Erythroblast (primary cell): ENCODE measurements at regions not wholly inside any gene's neighbourhood (a gene's known extent, or its start where the extent isn't known, plus 50 kb on each side); places are given as distances from the start of the nearest gene placed in this dataset.

Source experiments
- DNase-seq, 2 experiments: peaks; one replicate each; lab custom pipeline; 2025; lab: John Stamatoyannopoulos, UW
- GATA1 ChIP-seq: IDR thresholded peaks from 2 replicates; pipeline ENCODE4 v1.6.1; 2011; ENCODE audit warnings: low read depth, mild to moderate bottlenecking, control low read depth, low read length, moderate library complexity
- POLR2A ChIP-seq: IDR thresholded peaks from 2 replicates; pipeline ENCODE4 v1.6.1; 2011; ENCODE audit warnings: mild to moderate bottlenecking, low read length

DNA sequence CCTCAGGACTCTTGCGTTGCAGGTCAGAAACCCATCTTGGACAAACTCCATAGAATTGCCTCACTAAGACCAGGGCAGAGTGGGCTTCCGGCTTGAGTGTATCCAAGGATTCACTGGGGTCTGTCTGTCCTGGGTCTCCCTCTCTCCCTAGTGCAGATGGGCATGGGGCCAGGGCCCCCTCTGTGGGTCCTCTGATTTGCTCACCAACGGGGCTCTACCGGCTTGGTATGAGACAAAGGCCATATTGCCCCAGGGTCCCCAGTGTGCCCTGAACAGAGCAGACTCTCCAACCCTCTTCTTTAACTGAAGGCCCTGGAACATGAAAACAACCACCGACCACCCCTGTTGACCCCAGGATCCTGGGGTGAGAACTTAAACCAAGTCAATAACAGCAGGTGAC, 68.2 kb upstream of the CHST15 start:
- TF ChIP-seq POLR2A (no peak), GATA1 (no peak)
- DNase-seq: no peak

DNA sequence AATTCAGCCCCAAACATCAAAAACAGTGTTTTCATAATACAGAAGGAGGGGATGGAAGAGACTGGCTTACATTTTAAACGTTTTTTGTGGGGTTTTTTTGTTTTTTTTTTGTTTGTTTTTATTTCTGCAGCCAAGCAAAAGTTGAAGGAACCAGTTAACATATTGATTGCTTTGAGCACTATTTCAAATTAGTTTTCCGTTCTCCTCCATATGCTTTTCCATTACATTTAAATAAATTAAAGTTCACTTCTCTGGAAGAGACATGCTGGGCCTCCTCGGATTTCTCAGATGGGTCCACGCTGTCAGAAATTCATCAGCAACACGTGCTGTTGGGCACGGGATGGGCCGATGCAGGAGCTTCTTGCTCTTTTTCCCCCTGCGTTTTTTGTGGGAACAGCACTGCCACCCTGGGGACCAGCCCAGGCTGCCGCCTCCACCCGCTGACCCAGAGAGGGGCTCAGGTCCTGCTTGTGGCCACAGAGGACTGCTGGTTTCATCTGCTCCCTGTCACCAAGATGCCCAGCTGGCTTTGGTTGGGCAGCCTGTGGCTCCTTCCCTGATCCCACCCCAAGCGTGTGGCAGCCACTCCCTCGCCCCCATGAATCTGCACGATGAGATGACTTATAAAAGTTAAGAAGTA, 67.7 kb upstream of the CHST15 start:
- DNase-seq: no peak
- no peak for TF ChIP-seq POLR2A
- TF ChIP-seq GATA1: no peak

DNA sequence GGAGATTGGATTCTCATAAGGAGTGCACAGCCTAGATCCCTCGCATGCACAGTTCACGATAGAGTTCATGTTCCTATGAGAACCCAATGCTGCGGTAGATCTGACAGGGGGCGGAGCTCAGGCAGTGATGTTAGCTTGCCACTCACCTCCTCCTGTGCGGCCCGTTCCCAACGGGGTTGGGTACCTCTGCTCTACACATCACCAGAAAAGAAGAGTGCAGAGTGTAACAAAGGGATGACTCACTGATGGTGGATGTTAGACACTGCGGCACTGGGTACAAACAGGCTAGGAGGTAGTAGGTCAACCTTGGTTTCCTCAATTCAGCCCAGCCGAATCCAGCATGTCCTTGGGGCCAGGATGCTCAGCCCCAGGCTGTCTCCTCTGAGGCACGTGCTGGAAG, 66.8 kb upstream of the CHST15 start:
- TF ChIP-seq GATA1 (no peak), POLR2A (no peak)

DNA sequence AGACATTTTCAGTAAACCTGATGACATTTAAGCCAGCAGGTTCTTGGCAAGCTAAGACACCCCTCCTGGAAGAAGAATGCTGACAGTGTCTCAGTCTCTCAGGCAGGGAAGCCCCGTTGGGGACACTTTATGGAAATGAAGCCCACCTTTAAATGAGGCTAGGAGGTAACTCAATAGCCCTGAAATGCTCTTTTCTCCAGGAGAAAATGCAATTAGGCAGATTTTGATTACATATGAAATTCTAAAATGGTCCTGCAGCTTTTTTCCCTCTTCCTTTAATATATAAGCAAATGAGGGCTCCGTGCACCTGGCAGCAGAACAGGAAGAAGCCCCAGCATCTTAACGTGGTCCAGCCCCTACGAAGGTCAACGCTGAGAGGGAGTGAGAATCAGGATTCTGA, 65.8 kb upstream of the CHST15 start:
- TF ChIP-seq GATA1: no peak
- no peak for TF ChIP-seq POLR2A
- no peak for DNase-seq

More for the DNA sequence above, 66.8 kb upstream of the CHST15 start:
- no peak for DNase-seq

DNA sequence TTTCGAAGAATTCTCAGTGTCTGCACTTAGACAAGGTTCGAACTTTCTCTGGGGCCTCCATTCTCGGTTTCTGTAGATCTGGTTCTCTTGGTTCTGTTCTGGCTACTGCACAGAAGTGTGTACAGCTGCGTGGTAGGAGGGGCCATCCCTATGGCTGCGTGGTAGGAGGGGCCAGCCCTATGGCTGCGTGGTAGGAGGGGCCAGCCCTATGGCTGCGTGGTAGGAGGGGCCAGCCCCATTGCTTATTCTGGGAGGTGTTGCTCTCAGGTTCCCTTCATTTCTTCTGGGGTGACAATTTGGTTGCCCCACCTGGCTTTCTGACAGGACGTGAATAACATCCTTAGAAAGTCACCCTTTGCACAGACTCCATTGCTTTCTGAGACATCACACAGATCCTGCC, 65.2 kb upstream of the CHST15 start:
- no peak for DNase-seq
- TF ChIP-seq POLR2A: no peak
- no peak for TF ChIP-seq GATA1

DNA sequence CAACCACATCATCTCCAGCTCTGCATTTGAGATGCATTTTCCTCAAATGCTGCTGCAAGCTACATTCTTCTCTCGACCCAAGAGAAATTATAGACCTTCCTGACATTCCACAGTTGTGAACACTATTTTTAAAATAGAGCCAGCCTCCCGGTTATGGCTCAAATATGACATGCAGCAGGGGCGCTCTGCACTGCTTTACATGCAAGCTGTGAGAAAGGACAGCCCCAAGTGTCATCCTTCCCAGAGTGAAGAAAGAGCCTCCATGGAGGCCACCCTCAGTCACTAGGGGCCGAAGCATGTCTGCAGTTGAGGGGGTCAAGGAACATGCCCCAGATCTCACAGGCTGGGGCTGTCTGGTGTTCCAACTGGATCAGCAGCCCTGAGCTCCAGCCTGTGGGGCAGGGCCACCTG, 63.9 kb upstream of the CHST15 start:
- DNase-seq: no peak
- TF ChIP-seq POLR2A (no peak), GATA1 (no peak)

DNA sequence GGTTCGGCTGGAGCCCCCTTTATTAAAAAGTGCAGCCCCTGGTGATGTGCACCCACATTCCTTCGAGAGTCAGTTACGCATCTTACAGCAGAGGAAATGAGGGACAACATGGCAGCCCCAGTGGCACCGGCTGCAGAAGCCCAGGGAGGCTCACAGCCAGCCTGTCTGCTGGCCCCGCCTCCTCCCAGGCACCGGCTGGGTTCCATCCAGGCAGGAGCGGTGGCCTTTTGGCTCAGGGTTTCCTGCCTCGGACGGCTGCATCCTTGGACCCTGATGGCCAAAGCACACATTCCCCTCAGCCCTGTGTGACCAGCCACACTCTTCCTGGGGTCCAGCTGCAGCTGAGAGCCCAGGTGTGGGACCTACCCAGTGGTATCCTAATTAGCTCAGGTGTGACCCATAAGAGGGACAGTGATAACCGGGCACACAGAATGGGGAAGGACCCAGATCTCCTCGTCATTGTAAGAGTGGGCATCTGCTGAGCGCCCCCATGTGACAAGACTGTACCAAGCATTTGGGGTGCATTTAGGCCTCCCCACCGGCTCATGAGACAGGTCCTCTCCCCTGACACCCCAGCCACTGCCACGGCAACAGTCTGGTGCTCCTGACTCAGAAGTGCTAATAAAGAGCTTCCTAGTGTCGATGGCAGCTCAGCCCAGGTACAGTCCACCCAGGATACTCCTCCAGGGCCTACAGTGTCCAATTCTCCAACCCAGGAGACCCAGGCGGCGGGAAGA, 63.3 kb upstream of the CHST15 start:
- no peak for DNase-seq
- TF ChIP-seq GATA1 (no peak), POLR2A (no peak)

DNA sequence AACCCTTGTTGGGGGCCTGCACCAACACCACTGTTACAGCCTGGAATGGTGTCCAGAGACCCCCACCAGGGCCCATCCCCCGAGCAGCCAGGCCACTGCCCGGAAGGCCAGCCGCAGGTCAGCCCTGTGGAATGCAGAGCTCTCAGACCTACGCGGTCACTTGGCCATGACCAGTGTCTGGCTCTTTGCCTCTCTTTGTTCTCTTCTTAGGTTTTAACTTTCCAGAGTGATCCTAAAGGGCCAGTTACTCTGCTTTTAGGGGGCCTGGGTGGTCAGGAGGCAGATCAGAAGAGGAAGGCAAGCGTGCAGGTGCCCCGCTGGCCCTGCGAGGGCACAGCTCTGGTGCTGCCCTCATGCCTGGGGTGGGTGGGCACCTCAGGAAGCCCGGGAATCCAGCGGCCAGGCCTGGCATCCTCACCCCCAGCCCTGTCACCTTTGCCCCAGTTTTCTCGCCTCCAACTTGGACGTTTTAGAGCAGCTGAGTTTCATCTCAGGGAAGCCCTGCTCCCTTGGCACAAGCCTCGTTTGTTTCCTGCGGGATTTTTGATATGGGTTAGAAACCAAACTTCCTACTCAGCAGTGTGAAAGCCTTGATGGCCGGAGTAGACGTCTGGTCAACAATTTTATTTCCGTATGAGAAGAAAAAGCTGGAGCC, 62.5 kb upstream of the CHST15 start:
- DNase-seq: no peak
- no peak for TF ChIP-seq GATA1
- TF ChIP-seq POLR2A: no peak

DNA sequence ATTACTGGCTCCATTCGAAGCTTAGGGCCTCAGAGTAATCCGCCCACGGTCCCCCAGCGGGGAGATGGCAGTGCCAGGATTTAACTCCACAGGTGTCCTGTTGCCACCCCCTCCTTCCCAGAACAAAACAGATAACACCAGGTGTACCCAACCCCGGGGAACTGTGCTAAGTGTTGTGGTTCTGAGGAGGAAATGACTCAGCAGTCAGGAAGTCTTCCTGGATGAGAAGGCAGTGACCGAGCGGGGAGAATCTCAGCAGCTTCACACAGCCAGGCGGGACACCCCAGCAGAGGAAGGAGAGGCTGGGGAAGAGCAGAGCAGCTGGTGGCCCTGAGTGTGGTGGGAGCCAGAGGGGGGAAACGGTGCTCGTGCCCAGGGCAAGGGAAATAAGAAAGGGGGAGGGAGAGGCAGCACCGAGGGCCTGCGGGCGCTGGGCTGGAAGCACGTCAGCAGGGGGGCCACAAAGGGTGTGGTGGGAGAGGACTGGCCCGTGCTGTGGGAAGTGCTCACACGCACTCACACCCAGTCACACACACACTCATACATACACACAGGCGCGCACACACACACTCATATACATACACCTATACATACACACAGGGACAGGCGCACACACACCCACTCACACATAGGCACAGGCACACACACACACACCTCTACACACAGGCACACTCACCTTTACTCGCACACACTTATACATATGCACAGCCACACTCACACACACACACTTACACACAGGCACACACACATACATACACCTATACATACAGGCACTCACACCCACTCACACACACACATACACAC, 59.8 kb upstream of the CHST15 start:
- TF ChIP-seq GATA1 (no peak), POLR2A (no peak)
- DNase-seq: no peak

DNA sequence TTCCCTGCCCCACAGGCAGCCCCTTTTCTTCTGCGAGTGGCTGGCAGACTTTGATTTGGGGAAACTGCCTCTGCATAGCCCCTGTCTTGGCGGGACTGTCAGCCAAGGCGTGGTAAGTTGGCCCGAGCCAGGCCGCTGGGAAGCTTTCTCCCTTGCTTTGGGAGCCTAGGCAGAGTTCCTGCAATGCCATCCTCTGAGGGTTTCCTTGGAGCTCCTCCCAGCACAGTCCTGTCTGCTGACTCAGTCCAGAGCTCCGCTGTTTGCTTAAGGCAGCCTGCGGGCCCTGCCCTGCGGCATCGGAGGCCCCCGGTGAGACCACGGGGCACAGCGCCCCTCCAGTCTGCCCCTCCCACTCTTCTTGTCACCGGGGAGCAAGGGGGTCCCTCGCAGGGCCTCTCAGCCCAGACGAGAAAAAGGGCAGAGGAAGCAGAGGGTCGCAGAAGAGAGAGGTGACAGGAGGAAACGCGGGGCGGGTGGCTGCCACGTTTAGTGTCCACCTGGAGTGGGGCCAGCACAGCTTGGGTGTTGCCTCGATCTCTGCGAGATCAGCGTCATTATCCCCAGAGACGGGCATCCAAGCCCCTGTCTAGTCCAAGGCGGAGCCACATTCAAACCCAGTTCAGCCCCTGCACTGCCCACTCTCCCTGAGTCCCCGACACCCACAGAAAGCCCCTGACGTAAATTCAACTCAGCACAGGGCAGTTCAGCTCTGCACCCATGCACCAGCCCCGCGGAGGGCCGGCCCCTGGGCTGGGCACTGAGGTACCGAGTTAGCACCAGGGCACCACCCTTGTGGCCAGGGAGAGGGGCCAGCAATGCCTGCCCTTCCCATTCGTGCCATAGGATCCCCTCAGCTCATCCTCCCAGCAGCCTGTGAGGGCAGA, 59.0 kb upstream of the CHST15 start:
- DNase-seq: no peak
- TF ChIP-seq GATA1: no peak

DNA sequence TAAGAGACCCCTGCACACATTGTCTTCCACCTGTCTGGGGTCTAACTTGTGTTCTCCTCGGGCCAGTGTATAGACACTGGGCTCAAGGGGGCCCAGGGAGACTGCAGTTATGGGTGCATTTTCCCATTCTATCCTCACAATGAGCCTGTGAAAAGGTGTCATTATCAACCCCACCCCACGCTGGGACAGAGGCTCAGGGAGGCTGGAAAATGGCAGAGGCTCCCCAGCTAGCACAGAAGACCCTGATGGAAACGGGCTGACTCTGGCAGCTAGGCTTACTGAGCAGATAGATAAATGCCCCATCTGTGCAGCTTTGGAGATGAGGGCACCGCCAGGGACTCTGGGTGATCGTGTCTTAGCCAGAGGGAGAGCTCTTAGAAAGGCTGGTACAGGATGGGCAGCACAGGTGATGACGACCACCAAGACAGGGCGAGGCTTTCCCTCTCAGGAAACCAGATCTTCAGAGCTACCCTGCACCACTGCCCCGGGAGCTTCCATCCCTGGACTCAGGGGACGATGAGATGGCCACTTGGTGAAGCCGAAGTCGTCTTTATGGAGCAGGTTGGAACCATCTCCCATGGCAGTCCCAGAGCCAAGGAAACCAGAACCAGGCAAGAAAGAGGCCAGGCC, 58.2 kb upstream of the CHST15 start:
- TF ChIP-seq GATA1 (no peak), POLR2A (no peak)

DNA sequence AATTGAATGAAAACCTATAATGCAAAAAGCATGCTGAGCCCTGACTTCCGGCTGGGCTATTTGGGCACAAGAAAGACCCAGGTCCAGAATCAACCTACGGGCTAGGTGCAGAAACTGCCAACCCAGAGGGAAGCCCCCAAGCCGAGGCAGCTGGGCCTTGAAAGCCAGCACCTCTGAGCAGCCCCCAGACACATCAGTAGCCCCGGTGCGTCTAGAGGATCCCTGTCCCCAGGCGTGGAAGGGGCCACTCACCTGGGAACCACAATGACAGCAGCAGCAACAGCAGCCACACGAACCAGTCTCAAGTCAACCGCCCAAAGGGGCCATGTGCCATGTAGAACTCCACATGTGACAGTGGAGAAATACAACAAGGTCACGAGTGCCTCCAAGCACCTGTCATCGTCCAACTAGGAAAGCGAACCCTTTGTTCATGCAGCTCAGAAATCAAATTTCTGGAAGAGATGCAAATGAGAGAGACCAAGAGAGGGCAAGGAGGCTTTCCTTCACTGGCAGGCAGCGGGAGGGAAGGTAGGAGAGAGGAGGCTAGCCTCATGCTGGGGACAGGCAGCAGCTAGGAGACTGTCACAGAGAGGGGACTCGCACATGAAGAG, 57.5 kb upstream of the CHST15 start:
- no peak for DNase-seq
- no peak for TF ChIP-seq POLR2A
- no peak for TF ChIP-seq GATA1

More for the DNA sequence above, 58.2 kb upstream of the CHST15 start:
- no peak for DNase-seq
